HG02642 (cell line): ENCODE measurements at regions not wholly inside any gene's neighbourhood (a gene's known extent, or its start where the extent isn't known, plus 50 kb on each side); places are given as distances from the start of the nearest gene placed in this dataset.

Experiments used
- ATAC-seq: cut with Tn5 transposase; IDR thresholded peaks from one replicate; pipeline ENCODE4 v1.9.1; 2021; ENCODE audit warnings: mild to moderate bottlenecking; ENCODE audit not compliant: unreplicated experiment, poor library complexity

- no peak for ATAC-seq
Observed at GRCh38 chr14:81826081-81826480, 292.4 kb upstream of the SEL1L start.

GRCh38 chr14:81829447-81829846 is 295.8 kb upstream of the SEL1L start:
- ATAC-seq, result no peak

GRCh38 chr14:81831128-81831820 is 297.6 kb upstream of the SEL1L start:
- no peak for ATAC-seq

- ATAC-seq, result no peak
Observed at GRCh38 chr14:81834308-81834707, 300.7 kb upstream of the SEL1L start.

- no peak for ATAC-seq
Observed at GRCh38 chr14:81837304-81837703, 303.7 kb upstream of the SEL1L start.

GRCh38 chr14:81839056-81839455 is 305.4 kb upstream of the SEL1L start:
- no peak for ATAC-seq

GRCh38 chr14:81841346-81841745 is 307.7 kb upstream of the SEL1L start:
- ATAC-seq, result no peak

- no peak for ATAC-seq
Observed at GRCh38 chr14:81849714-81850113, 316.1 kb upstream of the SEL1L start.

- no peak for ATAC-seq
Observed at GRCh38 chr14:81855007-81855406, 321.4 kb upstream of the SEL1L start.

- ATAC-seq, result no peak
Observed at GRCh38 chr14:81859046-81859445, 325.4 kb upstream of the SEL1L start.

- no peak for ATAC-seq
Observed at GRCh38 chr14:81868172-81868571, 334.5 kb upstream of the SEL1L start.

- ATAC-seq, result no peak
Observed at GRCh38 chr14:81871706-81872105, 338.1 kb upstream of the SEL1L start.

- no peak for ATAC-seq
Observed at GRCh38 chr14:81884382-81884781, 350.7 kb upstream of the SEL1L start.

GRCh38 chr14:81886588-81886987 is 352.9 kb upstream of the SEL1L start:
- no peak for ATAC-seq

GRCh38 chr14:81889529-81889928 is 355.9 kb upstream of the SEL1L start:
- ATAC-seq, result no peak

- ATAC-seq, result no peak
Observed at GRCh38 chr14:81890020-81890419, 356.4 kb upstream of the SEL1L start.

GRCh38 chr14:81903477-81903876 is 369.8 kb upstream of the SEL1L start:
- no peak for ATAC-seq

GRCh38 chr14:81927070-81927469 is 393.4 kb upstream of the SEL1L start:
- ATAC-seq, result no peak

GRCh38 chr14:81931828-81932227 is 398.2 kb upstream of the SEL1L start:
- no peak for ATAC-seq

- ATAC-seq, result no peak
Observed at GRCh38 chr14:81936348-81936747, 402.7 kb upstream of the SEL1L start.

- no peak for ATAC-seq
Observed at GRCh38 chr14:81936902-81937301, 403.2 kb upstream of the SEL1L start.

GRCh38 chr14:81938341-81938740 is 404.7 kb upstream of the SEL1L start:
- no peak for ATAC-seq

GRCh38 chr14:81940651-81941050 is 407.0 kb upstream of the SEL1L start:
- ATAC-seq, result no peak
